ENCODE measurements at regions not wholly inside any gene's neighbourhood (a gene's known extent, or its start where the extent isn't known, plus 50 kb on each side); places are given as distances from the start of the nearest gene placed in this dataset.
"Not testable (repeated sequence)": the region's sequence is repeated elsewhere in the genome, so short reads cannot be mapped to it uniquely, and the experiment has no call there.

DNA sequence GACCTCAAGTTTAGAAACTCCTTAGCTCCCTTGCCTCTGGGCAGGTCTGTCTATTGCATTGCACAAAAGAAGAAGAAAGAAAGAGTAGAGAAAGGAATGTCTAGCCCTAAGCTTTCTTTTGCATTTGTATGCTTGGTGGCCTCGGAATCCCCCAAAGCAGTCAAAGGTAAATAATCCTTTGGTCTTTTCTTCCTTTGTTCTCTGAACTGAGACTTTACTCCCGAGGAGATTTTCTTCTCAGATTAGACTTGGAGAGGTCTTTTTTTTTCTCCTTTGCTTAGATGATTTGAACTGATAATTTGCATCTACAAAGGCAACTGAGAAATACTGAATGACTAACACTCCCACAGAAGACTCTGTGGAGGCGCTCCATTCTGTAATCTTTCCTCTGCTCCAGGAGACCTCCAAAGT lies 93.2 kb downstream of the AKR1D1 start:
- DNase-seq: no peak

DNA sequence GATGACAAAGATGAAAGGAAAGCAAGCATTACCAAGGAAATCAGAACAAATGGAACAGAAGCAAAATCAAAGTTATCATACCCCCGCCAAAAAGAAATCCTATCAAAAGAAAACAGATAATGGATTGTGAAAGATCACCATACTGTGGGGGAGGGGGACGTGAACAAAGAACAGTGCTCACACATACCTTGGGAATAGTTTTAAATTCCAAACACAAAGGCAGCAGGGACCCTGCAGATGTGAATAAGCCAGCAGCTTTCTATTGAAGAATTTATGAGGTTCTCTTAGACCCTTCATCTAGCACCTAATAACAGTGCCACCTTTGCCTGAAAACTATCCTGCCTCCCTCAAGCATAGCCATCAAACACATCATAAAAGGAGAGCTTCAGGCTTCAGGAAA lies 94.0 kb downstream of the AKR1D1 start:
- DNase-seq: no peak

DNA sequence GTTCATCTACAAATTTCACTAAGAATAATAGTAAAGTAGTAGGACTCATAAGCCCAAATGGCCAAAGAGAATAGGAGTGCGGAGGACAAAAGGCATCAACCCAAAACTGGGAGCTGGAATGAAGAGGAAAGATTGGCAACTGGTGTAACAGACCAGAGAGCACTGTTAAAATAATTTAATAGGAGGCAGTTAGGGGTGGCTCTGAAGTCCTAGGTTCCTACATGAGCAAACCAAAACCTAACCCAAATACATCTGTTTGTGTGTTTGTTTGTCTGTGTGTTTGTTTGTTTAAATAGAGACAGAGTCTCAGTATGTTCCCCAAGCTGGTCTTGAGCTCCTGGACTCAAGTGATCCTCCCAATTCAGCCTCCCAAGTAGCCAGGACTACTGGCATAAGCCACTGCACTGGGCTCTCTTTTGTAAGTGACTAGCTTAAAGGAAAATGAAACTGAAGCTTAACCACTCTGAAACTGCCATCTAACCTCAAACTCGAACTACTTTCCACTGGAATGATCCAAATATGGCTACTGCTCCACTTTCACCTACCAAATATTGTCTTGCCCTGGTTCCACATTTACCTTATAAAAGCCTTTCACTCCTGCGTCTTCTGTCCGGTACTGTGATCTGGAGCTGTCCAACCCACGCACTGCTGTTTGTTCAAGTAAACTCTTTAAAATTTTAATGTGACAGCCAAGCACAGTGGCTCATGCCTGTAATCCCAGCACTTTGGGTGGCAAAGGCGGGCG lies 94.9 kb downstream of the AKR1D1 start:
- DNase-seq: no peak

DNA sequence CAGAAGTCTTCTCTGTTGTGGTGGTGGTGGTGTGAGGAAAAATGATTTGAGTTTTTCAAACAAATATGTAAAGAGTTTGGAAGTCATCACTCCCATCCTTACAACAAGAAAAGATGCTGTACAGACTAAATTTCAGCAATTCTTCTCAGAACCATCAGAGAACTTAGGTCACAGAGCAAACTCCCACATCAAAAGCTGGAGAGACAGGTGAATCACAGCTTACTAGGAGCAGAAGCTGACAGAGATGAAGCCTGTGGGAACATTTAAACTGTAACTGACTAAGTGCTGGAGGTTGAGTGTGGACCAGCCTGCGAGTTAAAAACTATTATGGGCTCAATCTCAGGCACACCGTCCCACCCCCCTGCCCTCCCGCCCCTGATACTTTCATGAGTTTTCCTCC lies 97.3 kb downstream of the AKR1D1 start:
- no peak for DNase-seq

DNA sequence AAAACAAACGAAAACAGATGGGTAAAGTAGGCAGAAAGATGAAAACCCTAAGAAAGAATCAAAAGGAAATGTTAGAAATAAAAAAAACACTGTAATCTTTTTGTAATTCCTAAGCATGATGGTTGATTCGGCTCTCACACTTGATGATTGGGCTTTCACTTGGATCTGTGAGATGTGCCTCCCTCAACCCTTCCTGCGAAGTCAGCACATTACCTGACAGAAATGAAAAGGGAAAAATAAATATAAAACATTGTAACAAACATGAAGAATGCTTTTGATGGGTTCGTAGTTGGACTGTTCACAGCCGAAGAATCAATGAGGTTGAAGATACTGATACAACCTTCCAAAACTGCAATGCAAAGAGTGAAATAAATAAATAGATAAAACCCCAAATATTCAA lies 99.8 kb downstream of the AKR1D1 start:
- no peak for DNase-seq

DNA sequence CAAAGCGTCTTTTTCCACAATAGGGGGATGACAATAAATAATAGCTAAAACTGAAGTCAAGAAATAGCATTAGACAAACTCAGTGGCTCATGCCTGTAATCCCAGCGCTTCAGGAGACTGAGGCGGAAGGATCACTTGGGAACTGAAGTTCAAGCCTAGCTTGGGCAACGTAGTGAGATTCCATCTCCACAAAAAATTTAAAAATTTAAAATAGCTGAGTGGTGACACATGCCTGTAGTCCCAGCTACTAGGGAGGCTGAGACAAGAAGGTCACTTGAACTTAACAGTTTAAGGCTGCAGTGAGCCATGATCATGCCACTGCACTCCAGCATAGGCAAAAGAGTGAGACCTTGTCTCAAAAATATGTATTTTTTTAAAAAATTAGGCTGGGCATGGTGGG lies 107.9 kb downstream of the AKR1D1 start:
- DNase-seq: no peak

DNA sequence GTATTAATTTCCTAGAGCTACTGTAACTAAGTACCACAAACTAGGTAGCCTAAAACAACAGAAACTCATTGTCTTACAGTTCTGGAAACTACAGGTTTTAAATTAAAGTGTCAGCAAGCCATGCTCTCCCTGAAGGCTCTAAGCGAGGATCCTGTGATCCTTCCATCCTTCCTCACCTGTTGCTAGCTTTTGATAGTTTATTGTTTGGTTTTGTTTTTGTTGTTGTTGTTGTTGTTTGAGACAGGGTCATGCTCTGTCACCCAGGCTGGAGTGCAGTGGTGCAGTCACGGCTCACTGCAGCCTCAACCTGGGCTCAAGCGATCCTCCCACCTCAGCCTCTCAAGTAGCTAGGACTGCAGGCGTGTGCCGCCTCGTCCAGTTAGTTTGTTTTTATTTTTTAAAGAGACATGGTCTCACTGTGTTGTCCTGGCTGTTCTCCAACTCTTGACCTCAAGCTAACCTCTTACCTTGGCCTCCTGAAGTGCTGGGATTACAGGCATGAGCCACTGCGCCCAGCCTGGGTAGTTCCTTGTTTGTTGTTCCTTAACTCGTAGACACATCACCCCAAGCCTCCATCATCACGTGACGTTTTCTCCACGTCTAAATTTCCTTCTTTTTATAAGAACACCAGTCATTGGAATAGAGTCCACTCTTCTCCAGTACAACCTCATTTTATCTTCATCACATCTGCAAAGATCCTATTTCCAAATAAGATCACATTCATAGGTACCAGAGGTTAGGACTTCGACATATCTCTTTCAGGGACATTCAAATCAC lies 109.1 kb downstream of the AKR1D1 start:
- no peak for DNase-seq

DNA sequence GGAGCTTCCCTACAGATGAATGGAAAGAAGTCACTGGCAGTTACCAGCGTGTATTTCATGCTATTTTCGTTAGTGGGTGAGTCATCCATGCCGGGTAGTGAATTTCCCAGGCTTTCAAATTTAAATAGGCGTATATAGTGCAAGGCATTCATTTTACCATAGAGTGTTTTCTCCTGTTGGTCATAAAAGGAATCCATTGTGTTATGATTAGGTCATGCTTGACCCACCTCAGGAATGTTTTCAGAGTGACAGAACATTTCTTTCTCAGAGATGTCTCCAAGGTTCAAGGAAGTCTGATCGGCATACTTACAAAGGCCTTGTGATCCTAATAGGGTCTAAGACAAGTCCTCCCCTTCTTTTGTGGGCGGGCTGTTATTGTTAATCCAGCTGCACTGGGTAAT lies 110.7 kb downstream of the AKR1D1 start:
- no peak for DNase-seq

DNA sequence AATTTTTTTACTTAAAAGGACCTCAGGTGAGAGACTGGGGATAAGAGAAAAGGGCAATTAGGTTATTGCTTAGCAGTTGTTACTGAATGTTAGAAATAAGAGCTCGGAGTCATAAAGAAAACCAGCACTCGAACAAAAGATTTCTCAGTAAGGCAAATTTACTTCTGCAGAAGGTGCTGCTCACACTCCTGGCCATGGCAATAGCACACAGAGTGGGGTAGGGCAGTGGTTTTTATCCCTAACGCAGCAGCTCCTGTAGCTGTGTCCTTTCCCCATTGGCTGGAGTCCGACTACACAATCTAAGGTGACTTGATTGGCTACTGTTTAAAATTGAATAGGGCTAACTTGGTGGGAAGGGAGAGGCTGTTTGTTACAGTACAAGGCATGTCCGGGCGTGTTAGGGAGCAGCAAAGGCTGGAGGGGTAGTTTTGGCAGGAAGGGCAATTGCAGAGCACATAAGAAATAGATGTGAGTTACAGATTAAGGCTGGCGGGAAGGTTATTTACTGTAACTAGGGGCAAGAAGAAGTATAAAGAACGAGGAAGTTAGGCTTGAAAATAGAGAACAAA lies 112.1 kb downstream of the AKR1D1 start:
- DNase-seq: no peak

DNA sequence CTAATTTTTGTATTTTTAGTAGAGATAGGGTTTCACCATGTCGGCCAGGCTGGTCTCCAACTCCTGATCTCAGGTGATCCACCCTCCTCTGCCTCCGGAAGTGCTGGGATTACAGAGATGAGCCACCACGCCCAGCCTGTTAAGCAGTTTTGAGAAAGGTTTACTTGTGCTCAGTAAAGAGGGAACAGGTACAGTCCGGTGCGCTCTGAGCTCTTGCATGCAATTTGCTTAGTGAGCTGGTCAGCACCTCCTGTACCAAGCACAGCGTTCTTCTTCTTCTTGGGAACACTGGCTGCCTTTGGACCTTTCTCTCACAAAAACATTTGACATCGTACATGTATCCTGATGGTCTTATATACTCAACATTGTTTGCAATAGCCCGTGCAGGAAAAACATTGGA lies 118.3 kb downstream of the AKR1D1 start:
- DNase-seq: no peak

DNA sequence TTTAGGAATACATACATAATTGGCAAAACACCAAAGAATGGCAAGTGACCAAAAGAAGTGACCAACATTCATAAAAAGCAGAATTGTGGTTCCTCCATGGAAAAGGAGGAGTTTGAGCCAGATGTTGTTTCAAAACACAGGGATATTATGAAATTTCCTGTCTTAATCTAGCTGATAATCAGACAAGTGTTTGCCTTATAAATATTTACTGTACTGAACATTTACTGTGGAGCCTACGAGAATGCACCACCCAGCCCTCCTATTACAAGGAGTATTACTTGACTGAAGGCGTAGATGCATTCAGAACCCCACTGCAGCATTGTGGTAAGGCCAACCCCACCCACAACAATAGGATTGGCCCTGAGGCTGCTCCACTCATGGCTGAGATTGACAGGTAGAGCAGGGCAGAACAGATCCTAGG lies 118.9 kb downstream of the AKR1D1 start:
- no peak for DNase-seq

DNA sequence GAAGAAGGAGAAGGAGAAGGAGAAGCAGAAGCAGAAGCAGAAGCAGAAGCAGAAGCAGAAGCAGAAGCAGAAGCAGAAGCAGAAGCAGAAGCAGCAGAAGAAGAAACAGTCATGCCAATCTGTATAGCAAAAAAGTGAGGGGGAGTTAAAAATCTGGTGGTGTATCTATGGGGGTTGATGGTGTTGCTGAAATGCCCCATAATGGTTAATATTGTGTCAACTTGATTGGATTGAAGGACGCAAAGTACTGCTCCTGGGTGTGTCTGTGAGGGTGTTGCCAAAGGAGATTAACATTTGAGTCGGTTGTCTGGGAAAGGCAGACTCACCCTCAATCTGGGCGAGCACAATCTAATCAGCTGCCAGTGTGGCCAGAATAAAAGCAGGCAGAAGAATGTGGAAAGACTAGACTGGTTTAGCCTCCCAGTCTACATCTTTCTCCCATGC lies 120.3 kb downstream of the AKR1D1 start:
- DNase-seq: not testable (repeated sequence)

DNA sequence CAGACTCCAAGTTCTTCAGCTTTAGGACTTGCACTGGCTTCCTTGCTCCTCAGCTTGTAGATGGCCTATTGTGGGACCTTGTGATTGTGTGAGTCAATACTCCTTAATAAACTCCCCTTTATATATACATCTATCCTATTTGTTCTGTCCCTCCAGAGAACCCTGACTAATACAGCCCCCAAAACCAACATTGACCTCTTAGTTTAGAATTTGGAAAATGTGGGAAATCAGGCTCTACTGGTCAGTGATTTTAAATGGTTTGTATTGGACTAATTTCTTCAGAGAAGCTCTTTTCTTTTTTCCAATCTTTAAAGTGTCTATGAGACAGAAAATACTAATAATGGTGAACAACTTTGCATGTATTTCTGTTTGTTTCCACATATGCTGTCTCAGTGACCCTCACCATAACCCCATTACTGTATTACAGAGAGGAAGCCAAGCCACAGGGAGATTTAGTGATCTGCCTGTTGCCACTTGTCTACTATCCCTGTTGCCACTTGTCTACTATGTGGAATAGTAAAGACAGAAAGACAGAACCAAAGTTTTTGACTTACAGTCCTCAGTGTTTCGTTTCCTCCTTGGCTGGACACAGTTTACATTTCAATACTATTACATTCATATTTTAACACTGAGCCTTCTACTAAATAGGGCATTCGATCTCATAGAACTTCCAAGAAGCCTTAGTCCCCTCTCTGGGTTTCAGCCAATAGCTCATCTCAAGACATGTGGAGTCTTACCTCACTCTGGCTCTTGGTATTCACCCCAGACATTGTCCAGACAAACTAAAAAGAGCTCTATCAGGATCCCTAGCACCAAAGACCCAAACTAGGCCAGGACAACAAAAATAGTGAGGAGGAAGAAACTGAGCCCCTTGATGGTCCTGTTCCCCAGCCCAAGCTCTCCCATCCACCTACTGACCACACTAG lies 121.0 kb downstream of the AKR1D1 start:
- no peak for DNase-seq

DNA sequence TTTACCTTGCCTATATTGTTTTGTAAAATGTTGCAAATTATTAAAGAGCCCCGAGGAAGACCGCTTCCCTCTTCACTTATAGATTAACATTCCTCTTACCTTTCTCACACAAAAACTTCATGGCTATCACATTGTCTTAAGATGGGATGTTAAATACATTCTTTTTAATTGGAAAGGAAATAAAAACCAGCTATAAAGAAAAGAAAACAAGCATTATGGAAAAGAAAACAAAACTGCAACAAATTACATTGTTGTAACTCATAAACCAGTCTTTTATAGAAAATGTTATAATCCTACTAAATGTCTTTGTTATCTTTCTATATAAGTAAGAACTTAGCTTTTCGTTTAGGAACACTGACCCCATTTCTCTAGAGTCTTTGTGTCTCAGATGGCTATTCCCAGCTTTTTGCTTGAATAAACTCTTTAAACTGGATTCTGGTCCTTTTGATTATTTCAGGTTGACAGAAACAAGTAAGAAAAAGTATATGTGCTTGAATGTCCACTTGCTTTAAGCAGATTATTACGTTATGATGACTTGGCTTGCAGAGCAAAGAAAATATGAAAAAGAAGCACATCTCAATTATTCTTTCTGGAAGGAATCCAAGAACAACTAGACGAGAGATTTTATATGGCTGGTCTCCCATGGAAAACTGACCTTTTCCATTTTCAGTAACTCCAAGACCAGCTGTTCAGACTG lies 128.2 kb downstream of the AKR1D1 start:
- DNase-seq: no peak

DNA sequence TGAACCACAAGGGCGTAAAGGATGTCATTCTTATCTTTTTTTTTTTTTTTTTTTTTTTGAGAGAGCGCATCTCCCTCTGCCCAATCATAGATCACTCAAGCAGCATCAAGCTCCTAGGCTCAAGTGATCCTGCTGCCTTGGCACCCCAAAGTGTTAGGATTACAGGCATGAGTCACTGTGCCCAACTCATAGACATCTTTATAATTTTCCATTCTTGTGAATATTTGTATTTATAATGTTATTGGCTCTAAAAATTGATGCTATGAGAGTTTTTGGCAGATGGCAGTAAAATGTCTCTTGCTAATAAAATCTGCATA lies 128.7 kb downstream of the AKR1D1 start:
- DNase-seq: no peak

DNA sequence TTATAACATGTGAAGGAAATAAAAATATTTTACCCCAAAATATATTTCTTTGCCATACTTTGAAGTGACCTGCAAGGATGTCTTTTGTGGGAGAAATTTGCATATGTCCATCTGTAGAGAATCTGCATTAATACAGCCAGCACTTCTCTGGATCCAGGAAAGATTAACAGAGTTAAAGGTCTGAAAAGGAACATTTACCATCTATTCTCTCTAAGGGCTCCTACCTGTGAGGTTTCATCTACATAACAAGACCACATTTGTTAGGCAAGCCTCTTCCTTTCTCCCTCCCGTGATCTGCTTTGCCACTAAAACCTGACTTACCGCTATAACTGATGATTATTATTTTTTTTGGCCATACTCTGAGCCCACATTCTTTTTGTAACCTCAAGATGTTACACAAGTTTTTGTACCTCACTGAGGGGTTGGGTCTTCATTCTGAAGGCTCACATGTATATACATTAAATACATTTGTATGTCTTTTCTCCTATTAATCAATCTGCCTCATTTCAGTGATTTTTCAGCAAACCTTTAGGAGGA lies 129.4 kb downstream of the AKR1D1 start:
- no peak for DNase-seq

DNA sequence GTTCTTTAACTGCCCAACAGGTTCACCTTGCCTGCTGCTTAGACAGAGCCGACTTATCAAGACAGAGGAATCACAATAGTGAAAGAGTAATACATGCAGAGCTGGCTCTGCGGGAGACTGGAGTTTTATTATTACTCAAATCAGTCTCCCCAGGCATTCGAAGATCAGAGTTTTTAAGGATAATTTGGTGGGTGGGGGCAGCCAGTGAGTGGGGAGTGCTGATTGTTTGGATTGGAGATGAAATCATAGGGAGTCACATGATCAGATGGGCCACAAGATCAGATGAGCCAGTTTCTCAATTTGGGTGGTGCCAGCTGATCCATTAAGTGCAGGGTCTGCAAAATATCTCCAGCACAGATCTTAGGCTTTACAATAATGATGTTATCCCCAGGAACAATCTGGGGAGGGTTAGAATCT lies 131.3 kb downstream of the AKR1D1 start:
- DNase-seq: no peak

DNA sequence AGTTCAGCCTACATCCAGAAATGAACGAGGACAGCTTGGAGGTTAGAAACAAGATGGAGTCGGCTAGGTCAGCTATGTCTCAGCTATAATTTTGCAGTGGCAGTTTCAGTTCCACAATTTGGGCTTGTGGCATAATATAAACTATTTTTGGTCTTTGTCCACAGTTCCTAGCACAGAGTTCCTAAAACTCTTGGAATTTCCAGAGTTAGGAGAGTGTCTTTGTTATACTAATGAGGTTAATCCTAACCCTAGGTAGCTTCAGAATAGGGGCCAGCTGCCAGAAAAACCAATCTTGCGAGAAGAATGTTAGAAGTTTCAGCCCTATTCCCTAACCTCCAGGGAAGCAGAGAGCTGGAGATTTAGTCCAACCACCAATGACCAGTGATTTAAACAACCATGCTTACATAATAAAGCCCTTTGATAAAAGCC lies 131.9 kb downstream of the AKR1D1 start:
- DNase-seq: no peak

DNA sequence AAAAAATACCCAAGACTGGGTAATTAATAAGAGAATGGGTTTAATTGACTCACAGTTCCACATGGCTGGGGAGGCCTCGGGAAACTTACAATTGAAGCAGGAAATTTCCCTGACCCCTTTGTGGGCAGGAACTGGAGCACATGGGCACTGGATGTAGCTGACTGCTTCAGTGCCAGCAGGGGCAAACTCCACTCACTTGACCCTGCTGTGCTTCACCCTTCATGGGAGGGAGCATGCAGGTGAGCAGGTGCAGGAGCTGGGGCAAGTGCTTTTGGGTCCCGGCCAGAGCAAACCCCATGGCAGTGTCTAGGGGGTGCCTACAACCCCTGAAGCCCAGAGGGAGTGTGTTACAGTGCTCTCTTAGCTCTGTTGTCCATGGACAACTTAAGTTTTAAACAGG lies 132.6 kb downstream of the AKR1D1 start:
- no peak for DNase-seq

DNA sequence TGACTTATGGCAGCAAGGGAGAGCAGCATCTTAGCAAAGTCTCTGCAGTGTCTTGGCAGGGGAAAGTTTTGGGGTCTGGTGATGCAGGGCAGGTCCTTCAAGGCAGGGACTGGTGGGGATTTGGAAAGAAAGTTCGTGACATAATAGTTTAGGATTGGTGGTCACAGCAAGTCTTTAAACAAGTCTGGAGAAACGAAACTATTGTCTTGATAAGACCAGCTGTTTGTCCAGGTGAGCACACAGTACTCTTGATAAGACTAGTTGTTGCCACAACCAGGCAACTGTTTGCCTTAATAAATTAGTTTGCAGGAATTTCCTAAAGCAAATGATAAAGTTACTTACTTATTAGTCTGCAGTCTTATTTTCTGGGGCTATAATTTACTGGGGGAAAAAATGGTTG lies 136.1 kb downstream of the AKR1D1 start:
- no peak for DNase-seq

DNA sequence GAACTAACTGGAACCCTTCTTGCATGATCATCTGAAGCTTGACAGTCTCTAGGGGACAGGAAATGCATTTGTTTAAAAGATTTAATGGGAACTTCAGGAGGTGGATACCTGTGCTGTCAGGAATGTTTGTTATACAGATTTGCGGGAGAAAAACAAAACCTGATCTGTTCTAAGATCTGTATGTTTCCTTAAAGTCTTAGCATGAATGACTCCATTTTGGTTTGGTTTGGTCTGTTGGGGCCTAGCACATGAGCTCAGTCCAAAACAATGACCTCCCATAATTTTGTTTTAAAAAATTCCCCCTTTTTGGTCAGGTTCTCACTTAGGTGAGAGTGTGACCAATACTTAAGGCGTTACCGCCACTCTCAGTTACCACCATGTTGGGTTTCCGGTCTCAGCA lies 138.7 kb downstream of the AKR1D1 start:
- DNase-seq: no peak

DNA sequence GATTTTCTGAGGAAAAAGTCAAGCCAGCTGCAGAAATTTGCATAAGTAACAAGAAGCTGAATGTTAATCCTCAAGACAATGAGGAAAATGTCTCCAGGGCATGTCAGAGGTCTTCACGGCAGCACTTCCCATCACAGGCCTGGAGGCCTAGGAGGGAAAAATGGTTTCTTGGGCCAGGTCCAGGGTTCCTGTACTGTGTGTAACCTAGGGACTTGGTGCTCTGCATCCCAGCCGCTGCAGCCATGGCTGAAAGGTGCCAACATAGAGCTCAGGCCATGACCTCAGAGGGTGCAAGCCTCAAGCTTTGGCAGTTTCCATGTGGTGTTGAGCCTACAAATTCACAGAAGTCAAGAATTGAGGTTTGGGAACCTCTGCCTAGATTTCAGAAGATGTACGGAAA lies 144.1 kb downstream of the AKR1D1 start:
- not testable (repeated sequence) for DNase-seq

Measured in 8988T (cell line).